ENCODE measurements at regions not wholly inside any gene's neighbourhood (a gene's known extent, or its start where the extent isn't known, plus 50 kb on each side); places are given as distances from the start of the nearest gene placed in this dataset.
"Not testable (repeated sequence)": the region's sequence is repeated elsewhere in the genome, so short reads cannot be mapped to it uniquely, and the experiment has no call there.

GRCh38 chr15:66986951-66987350, 78.5 kb upstream of the SMAD3 start:
- no peak for TF ChIP-seq CTCF (IDR thresholded peaks at IDR 0.05; ENCODE audit: low read depth, low read length)
- DNase-seq (ENCODE audit: low read depth in 2 of 2): no peak

GRCh38 chr15:66993090-66993489, 72.3 kb upstream of the SMAD3 start:
- DNase-seq (ENCODE audit: low read depth in 2 of 2): no peak
- TF ChIP-seq CTCF (IDR thresholded peaks at IDR 0.05; ENCODE audit: low read depth, low read length): no peak
- no peak overlapping the region for H3K4me3 ChIP-seq (replicated peaks in 1 of 2; ENCODE audit: low read depth in 2 of 2, low read length in 2 of 2)

More at GRCh38 chr15:66986951-66987350, 78.5 kb upstream of the SMAD3 start:
- H3K4me3 ChIP-seq (replicated peaks in 1 of 2; ENCODE audit: low read depth in 2 of 2, low read length in 2 of 2): no peak overlapping the region

GRCh38 chr15:66993874-66994696, 71.3 kb upstream of the SMAD3 start:
- DNase-seq (ENCODE audit: low read depth in 2 of 2): no peak
- TF ChIP-seq CTCF (IDR thresholded peaks at IDR 0.05; ENCODE audit: low read depth, low read length): no peak
- H3K4me3 ChIP-seq (replicated peaks in 1 of 2; ENCODE audit: low read depth in 2 of 2, low read length in 2 of 2): no peak overlapping the region

GRCh38 chr15:66994927-66995656, 70.3 kb upstream of the SMAD3 start:
- TF ChIP-seq CTCF (IDR thresholded peaks at IDR 0.05; ENCODE audit: low read depth, low read length): no peak
- peak; percentile 25 to 54 for DNase-seq (ENCODE audit: low read depth in 2 of 2)
- no peak overlapping the region for H3K4me3 ChIP-seq (replicated peaks in 1 of 2; ENCODE audit: low read depth in 2 of 2, low read length in 2 of 2)

DNA sequence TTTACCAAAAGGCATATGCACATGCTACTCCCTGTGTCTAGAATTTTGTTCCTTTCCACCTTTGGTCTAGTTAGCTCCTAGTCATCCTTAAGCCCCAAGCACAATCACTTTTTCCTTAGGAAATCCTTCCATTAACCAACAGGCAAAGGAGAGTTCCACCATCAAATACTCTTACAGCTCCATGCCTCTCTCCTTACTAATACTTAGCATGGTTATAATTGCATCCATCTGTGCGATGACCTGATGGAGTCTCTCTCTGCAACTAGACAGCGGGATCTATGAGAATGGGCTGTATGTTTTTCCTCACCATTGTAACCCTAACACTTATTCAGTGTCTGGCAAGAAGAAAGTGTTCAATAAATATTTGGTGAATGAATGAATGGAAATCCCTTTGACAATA, 69.3 kb upstream of the SMAD3 start:
- no peak overlapping the region for H3K4me3 ChIP-seq (replicated peaks in 1 of 2; ENCODE audit: low read depth in 2 of 2, low read length in 2 of 2)
- DNase-seq (ENCODE audit: low read depth in 2 of 2): no peak

GRCh38 chr15:66997212-66997611, 68.2 kb upstream of the SMAD3 start:
- peak; percentile 51 to 86 for DNase-seq (ENCODE audit: low read depth in 2 of 2)
- no peak for TF ChIP-seq CTCF (IDR thresholded peaks at IDR 0.05; ENCODE audit: low read depth, low read length)
- H3K4me3 ChIP-seq (replicated peaks in 1 of 2; ENCODE audit: low read depth in 2 of 2, low read length in 2 of 2): no peak overlapping the region

More for the DNA sequence above, 69.3 kb upstream of the SMAD3 start:
- TF ChIP-seq CTCF (IDR thresholded peaks at IDR 0.05; ENCODE audit: low read depth, low read length): no peak

DNA sequence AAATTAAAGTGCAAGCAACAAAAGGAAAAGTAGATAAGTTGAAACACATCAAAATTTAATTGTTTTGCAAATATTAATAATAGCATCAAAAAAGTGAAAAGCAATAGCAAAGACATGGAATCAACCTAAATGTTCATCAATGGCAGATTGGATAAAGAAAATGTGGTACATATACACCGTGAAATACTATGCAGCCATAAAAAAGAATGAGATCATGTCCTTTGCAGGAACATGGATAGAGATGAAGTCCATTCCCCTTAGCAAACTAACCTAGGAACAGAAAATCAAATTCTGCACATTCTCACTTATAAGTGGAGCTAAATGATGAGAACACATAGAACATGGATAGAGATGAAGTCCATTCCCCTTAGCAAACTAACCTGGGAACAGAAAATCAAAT, 67.2 kb upstream of the SMAD3 start:
- not testable (repeated sequence) for DNase-seq (ENCODE audit: low read depth in 2 of 2); H3K4me3 ChIP-seq (replicated peaks in 1 of 2; ENCODE audit: low read depth in 2 of 2, low read length in 2 of 2)

All from cardiac fibroblast (primary cell).